GM19193 (cell line): ENCODE measurements at regions not wholly inside any gene's neighbourhood (a gene's known extent, or its start where the extent isn't known, plus 50 kb on each side); places are given as distances from the start of the nearest gene placed in this dataset.

Source experiments
- POLR2A ChIP-seq: IDR thresholded peaks from 4 replicates; pipeline ENCODE4 v1.6.1; 2011; ENCODE audit not compliant: insufficient read depth, insufficient read length; ENCODE audit errors: extremely low read depth

GRCh38 chr6:21977346-21977745 lies 319.5 kb downstream of the PRL start:
- no peak for TF ChIP-seq POLR2A

- no peak for TF ChIP-seq POLR2A
Observed at GRCh38 chr6:21981235-21981833, 315.5 kb downstream of the PRL start.

GRCh38 chr6:21984135-21984534 lies 312.7 kb downstream of the PRL start:
- TF ChIP-seq POLR2A, result no peak

GRCh38 chr6:21984561-21984960 lies 312.3 kb downstream of the PRL start:
- TF ChIP-seq POLR2A, result no peak

GRCh38 chr6:21985904-21986303 lies 310.9 kb downstream of the PRL start:
- no peak for TF ChIP-seq POLR2A

DNA sequence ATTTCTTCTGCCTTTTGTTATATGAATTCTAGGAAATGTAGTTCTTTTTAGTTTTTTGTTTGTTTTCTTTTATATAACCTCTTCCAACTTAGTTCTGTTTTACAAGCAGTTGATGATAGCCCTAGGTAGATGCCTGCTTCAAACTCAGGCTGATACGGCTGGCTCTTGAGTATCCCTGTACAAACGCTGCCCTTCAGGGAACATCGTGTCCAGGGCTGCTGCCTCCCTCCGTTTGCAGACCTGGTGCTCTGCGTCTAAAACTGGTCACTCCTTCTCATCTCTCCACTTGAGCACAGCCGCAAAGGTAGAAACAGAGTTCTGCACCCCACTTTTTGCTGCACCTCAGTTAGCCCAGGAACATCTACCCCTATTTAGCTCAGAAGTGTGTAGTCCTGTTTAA lies 310.1 kb downstream of the PRL start:
- no peak for TF ChIP-seq POLR2A

GRCh38 chr6:21987501-21987957 lies 309.3 kb downstream of the PRL start:
- TF ChIP-seq POLR2A, result no peak

DNA sequence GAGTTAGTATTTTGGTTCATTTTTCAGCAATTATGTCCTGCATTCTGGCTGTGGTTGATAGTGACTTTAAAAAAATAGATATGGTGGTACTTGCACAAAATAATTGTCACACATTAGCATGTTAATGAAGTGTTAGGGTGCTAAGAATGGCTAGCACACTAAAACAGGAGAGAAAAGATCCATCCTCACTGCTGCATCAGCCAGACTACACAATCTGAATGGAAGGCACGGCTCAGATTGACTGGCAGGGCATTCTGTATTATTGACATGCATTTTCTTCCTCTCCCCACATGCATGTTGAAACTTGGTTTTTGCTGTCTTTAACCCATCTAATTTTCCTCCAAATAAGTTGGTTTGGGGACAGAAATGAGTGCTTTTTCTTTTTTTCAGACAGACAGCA lies 306.3 kb downstream of the PRL start:
- no peak for TF ChIP-seq POLR2A

GRCh38 chr6:21992178-21992967 lies 304.5 kb downstream of the PRL start:
- TF ChIP-seq POLR2A, result no peak

- no peak for TF ChIP-seq POLR2A
Observed at GRCh38 chr6:21993841-21994240, 303.0 kb downstream of the PRL start.

- TF ChIP-seq POLR2A, result no peak
Observed at GRCh38 chr6:21994821-21995220, 302.0 kb downstream of the PRL start.

DNA sequence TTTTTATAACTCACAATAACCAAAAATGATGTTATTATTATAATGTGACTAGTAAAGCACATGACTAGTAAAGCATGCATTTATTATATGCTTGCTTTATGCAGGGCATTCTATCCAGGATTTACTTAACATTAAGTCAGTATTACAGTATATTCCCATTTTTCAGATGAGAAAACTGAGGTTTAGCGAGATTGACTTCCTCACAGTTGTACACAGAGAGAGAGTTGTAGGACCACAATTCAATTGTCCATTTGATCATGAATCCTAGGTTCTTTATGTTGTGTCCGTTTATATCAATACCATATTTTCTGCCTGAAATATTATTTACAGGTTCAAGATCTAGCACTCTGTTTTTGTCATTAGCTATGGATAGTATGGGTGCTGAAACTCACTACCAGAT lies 301.5 kb downstream of the PRL start:
- no peak for TF ChIP-seq POLR2A

DNA sequence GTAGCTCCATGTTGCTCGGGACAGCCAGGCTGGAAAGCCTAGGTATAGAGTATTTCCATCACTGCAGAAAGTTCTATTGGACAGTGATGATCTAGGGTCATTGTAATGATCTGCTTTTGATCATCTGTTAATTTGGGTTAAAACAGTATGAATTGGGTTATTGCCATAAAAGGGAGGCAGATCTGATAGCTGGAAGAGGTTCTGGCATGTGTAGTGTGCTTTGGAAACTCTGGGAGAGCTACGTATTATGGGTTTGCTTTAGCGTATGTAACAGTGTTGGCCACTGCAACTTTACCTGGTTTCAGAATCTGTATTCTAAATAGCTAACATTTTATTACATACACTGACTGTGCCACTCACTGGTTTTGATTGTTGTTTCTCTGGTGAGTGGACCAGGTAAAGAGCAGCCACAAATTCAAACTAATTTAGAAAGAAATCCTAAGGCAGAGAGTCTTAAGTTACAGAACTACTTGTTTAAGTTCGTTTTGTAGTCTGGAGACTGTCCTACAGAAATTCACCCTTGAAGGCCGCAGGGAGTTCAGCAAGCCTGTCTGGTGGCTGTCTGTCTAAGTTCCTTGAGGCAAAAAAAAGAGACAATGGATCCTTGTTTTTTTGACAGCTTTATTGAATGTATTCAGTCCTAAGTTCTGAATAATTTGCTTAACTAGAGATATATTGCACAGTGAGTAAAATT lies 300.3 kb downstream of the PRL start:
- TF ChIP-seq POLR2A, result no peak

DNA sequence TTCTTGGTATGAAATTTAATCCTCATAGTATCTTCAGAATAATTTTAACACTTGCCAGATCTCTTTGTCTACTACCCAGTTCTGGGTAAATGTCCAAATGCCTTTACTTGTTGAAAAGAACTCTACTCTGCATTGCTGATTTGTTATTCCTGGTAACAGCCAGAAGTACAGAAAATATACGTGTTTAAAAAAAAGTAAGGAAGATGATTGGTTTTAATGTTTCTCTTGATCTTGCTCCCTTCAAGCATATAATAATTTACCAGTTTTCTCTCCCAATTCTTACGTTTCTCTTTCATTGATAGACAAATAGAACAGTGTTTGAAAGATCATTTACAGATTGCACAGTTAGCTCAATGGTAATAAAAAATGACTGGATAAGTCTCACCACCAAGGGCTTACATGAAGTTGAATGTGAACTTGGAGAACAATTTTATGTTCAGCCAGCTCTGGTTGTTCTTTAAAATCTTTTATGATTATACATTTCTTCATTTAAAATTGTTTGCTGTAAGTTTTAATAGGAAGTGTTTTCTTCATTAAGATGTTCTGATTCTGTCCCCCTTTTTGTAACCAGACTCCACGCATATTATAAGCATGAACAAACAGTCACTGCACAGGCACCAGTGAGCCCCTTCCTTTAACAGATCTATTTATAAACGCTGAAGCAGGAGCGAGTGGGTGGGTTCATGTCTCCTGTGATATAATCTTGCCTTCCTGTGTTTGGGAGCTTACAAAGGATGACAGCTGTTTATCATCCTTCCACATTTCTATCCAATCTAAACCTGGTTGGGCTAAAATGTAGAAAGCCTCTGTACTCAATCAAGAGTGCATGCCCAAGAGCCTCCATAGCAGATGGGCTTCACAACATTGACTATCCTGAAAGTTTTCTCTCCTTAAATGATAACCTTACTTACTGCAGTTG lies 299.5 kb downstream of the PRL start:
- TF ChIP-seq POLR2A, result no peak

GRCh38 chr6:21998582-21998981 lies 298.3 kb downstream of the PRL start:
- no peak for TF ChIP-seq POLR2A

GRCh38 chr6:21999012-21999528 lies 297.8 kb downstream of the PRL start:
- no peak for TF ChIP-seq POLR2A
